HG02798 (cell line): ENCODE measurements at regions not wholly inside any gene's neighbourhood (a gene's known extent, or its start where the extent isn't known, plus 50 kb on each side); places are given as distances from the start of the nearest gene placed in this dataset.

Experiments
- ATAC-seq: cut with Tn5 transposase; IDR thresholded peaks from one replicate; pipeline ENCODE4 v1.9.1; 2021; ENCODE audit warnings: mild to moderate bottlenecking; ENCODE audit not compliant: unreplicated experiment, poor library complexity

DNA sequence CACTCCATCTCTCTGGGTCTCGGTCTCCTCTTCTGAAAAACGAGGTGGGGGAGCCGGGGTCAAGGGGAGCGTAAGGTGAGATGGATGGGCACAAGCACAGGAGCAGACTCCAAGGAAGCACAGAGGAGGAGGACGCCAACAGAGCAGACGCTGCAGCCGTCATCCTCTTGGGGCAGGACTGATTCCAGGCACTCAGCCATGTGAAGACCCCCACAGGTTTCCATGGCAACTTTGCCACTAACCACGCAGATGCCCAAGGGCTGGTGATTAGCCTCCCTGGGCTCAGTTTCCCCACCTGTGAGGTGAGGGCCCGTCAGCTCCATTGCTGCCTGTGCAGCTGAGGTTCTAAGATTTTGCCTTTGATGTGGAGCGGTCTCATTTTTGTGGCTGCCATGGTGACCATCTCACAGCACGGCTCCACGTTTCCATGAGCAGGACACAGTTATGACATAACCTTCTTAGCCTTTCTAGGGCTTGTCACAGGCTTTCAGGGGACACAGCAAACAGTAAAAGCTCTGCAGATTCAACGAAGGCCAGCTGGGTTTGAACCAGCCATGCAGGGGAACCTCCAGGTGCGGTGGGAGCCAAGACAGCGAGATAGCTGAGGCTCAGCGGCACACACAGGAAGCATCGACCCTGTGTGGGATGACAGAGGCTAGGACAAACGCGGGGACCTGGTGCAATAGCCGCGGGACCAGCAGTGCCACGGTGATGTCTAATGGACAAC, 170.3 kb downstream of the NUP210 start:
- ATAC-seq = no peak

GRCh38 chr3:13248640-13249039, 171.5 kb downstream of the NUP210 start:
- ATAC-seq = no peak

DNA sequence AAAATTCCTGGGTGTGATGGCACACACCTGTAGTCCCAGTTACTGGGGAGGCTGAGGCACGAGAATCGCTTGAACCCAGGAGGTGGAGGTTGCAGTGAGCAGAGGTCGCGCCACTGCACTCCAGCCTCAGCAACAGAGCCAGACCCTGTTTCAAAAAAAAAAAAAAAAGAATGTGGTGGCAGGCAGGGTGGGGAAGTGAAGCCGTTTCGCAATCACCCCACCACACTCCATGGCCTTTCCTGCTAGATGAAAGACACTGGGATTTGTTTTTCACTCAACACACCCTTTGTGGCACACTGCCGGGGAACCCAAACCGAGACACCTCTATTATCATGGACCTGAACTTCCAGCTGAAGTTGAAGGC, 172.4 kb upstream of the IQSEC1 start:
- no peak for ATAC-seq

- ATAC-seq = no peak
Observed at GRCh38 chr3:13243586-13243985, 170.4 kb upstream of the IQSEC1 start.

DNA sequence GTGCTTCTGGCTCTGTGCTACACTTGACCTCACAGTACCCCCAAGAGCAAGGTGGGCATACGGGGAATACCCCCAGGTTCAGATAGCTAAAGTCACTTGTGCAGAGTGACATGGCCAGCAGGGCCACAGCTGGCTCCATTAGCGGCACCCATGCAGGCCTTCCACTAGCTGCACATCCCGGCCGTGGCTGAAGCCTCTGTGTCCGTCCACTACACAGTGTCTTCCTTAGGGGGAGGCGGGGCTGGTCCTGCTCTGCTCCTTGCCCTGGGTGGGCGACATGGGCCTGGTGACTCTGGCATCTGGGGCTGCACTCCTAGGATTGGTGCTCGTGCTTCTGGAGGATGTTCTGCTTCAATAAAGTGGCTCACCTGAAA, 169.1 kb upstream of the IQSEC1 start:
- ATAC-seq = no peak

DNA sequence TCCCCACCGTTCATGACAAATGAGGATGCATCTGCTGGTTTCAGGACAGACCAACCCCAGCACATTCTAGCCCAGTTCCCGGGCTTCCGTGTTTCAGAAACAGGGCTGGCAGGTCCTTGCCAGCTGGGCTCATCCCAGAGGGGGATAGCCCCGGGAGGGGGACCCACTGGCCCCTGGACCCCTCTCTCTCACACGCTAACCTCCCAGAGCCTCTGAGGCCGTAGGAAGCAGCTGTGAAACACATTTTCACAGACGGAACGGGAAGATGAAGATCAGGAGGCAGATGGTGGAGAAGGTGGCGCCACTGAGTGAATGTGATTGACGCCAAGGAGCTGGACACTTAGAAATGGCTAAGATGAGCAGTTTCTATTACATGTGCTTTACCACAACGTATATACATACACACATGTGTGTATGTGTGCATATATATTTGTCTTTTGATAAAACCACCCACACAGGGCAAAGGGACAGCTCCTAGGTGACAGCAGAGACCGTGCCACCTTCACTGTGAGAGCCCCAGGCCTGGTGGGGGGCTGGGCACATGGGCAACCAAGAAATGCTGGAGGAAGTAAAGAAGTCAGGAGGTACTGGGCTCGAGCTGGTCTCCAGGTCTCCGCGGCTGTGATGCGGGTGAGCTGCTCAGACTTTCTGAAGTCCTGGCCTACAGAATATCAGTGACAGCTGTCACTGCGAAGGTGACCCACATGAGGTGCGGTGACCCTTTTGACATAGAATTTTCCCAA, 168.6 kb upstream of the IQSEC1 start:
- no peak for ATAC-seq

- no peak for ATAC-seq
Observed at GRCh38 chr3:13240928-13241618, 167.8 kb upstream of the IQSEC1 start.

GRCh38 chr3:13239467-13239760, 166.2 kb upstream of the IQSEC1 start:
- ATAC-seq = no peak

DNA sequence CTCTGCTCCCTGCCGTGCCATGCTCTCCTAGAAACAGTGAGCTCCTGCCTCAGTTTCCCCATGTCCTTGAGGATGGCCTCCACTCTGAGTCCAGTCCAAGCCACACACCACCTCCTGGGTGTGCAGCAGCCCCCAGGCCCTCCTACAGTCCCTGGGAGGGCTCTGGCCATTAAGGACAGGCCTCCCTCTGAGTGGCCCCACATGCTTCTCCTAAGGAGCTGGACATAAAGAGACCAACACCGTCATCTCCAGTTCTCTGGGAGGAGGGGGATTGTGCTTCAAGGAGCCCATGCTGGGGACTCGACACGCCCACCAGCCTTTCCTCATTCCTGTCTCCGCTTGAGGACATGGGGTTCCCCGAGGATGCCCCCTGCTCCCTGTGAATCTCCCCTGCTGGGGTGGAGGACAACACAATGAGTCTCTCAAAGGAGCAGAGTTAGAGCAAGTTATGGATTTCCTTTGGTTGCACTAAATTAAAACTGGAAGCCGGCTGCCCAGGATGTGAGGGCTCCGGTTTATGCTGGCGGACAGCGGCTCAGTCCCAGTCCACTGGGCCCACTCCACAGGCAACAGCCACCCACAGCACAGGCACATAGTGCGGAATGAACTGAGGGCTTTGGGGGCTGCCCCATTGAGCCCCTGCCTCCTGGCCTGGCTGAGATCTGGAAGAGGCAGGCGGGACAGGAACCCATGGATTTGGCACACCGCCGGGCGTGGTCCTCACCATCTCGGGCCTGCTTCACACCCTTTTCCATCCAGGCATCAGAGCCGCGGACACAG, 165.6 kb upstream of the IQSEC1 start:
- no peak for ATAC-seq

DNA sequence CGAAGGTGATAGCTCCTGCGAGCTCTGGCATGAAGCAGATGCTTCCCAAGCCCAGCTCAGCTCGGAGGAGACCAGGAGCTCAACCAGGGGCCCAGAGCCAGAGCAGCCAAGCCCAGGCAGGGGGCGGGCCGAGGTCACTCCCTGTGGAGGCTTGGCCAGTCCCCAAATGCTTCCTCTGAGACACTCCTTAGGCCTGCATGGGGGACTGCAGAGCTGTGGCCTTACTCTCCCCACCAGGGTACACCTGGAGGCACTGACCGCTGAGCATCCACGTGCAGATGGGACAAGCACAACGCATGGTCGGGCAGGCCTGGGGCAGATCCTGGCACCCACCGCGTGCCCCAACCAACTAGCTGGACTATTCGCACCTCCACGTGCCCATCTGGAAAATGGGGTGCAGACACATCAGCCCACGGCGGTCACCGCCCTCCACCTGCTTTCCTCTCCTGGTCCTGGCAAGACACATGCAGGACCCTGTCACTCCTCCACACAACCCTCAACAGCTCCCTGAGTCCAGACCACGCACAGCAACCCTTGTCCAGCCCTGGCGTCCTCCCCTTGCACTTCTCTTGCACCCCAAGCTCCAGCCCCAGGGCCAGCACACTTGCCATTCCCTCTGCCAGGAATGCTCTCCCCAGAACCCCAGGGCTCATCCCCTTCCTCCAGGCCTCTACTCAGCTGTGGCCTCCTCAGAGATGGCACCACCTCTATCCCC, 164.7 kb upstream of the IQSEC1 start:
- ATAC-seq = no peak

DNA sequence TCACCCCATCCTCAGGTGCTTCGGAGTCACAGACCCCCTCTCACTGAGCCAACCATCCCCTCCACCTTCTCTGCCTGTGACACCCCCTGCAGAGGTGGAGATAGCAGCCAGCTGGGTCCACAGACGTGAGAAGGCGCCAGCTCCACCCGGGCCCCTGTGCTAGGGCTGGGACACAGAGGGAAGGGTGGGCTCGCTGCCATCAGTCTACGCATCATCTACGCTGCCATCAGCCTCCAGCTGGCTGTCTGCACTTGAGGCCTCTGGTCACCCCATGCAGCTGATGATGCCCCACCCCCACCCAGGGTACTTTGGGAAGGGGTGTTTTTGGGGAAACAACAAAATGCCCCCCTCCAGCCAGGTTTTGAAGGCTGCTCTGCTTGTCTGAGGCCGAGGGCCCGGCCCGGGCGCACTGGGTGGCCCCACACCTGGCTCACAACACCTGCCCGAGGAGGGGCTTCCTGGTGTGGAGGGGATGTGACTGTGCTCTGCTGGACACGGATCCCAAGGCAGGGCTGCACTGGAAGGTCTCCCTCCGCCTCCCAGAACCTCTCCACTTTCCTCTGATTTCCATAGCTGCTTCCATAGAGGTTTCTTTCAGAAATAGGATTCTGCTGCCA, 163.4 kb upstream of the IQSEC1 start:
- no peak for ATAC-seq

DNA sequence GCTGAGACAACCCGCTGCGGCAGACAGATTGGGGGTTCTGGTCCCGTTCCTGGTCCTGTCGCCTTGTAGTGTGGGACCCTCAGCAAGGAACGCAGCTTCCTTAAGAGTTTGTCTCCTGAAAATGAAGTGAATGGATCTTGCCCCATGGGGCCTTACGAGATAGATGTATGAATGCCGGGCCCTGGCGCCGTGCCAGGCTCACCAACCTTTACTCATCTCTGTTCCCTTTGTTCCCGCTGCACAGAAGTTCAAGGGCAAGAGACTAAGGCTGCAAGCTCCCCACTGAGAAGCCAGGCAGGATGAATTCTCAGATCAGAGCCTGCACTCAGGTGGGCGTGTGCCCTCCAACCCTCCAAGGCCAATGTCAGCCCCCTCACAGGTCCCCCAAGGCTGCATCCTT, 162.7 kb upstream of the IQSEC1 start:
- ATAC-seq = no peak

DNA sequence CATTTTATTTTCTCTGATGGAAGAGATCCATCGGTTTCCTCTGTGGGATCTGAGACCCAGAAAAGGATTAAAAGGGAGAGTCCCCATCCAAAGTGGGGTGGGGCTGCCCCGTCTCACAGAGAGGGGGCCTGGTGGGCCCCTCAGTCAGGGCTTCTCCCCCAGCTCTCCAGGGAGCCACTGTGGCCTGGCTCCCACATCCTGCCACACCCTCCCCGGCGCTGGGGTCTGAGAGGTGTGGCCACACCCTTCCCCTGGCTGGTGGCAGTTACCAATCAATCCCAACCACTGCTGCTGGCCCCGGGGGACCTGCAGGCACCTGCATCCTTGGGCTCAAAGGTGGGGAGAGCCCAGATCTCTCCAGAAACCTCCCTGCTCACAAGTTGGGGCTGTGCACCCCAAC, 161.8 kb upstream of the IQSEC1 start:
- no peak for ATAC-seq

DNA sequence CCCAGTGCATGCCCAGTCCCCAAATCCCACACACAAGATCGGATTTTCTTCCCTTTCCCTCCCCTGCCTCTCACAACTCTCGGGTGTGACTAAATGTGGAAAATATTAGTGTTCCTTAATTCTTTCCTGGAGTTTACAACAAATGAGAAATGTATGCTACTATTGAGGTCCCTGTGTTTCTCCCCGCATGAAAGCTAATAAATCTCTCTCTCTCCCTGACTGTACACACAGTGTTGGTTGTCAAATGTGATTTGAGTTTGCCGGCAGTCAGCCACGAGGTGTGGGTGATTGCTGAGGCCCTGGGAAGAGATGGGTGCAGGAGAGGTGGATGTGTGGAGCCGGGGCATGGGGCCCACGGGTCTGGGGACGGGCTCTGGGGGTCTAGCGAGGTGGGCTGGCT, 161.4 kb upstream of the IQSEC1 start:
- no peak for ATAC-seq

GRCh38 chr3:13233487-13234485, 160.6 kb upstream of the IQSEC1 start:
- no peak for ATAC-seq

DNA sequence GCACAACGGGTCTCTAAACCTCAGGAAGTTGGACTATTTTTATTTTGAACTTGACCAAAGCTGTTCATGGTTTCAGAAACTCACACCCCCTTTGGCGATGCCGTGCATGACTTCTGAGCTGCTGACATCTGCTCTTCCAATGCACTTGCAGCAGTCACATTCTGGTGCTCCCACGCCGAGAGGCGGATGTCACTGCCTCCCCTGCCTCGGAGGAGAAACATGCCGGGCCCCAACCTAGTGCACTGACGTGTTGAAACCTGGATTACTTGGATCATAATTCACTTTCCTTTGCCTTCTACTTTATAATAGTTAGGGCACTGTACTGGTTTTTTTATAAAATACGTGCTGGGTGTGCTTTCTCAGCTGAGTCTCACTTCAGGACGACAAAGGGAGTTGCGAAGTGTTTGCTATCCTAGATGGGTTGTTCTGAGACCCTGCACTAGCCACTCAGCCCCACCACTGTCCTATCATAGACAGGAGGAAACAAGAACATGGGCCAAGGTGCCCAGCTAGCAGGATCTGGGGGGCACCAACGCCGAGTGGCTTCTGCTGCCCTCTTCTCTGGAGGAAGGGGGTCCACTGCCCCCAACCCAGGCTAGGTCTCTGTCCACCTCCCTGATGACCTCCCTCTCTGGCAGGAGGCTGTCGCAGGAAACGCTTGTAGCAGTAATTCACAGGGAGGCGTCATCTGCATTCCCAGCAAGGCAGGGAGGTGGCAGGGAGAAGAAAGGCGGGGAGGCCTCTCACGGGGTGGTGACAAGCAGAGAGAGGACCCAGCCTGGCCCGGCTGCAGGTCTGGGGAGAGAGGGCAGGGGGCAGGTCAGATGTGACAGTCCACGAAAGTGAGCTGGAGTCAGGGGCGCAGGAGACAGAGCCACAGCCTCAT, 158.8 kb upstream of the IQSEC1 start:
- ATAC-seq = no peak

DNA sequence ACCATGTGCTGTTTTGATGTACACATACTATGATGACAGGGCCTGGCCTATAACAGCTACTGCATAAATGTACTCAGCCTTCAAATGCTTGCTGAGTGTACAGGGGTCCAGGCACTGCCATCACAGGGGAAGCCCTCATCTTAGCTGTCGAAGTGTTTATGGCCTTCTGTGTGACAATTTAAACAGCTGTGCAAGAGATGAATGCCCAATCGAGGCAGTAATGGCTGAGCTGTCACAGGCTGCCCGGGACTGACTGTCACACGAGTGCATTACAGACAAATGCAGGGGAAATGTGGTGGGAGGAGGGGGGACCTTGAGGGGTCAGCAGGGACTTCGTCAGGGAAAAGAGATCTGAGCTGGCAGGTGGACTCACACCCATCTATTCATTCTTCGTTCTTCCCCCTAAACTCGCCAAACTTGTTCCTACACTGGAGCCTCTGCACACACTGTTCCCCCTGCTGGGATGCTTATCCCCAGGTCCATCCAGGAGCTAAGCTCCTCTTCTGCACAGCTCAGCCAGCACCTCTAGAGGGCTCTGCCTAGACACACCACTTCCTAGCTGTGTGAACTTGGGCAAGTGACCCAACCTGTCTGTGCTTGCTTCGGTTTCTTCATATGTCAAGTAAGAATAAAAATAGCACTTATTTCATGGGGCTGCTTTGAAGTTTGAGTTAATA, 156.2 kb upstream of the IQSEC1 start:
- peak; percentile 58 for ATAC-seq
